HG02840 (cell line): ENCODE measurements at regions not wholly inside any gene's neighbourhood (a gene's known extent, or its start where the extent isn't known, plus 50 kb on each side); places are given as distances from the start of the nearest gene placed in this dataset.
"Not testable (repeated sequence)": the region's sequence is repeated elsewhere in the genome, so short reads cannot be mapped to it uniquely, and the experiment has no call there.

Experiments
- ATAC-seq: cut with Tn5 transposase; IDR thresholded peaks from one replicate; pipeline ENCODE4 v1.9.1; 2021; ENCODE audit warnings: mild to moderate bottlenecking, moderate library complexity, moderate number of reproducible peaks; ENCODE audit not compliant: unreplicated experiment, low FRiP score

GRCh38 chr12:127083008-127083949 is 1183.7 kb upstream of the TMEM132C start:
- peak; percentile 98 for ATAC-seq

- ATAC-seq = no peak
These were observed 1165.9 kb upstream of the TMEM132C start for GRCh38 chr12:127101076-127101475.

DNA sequence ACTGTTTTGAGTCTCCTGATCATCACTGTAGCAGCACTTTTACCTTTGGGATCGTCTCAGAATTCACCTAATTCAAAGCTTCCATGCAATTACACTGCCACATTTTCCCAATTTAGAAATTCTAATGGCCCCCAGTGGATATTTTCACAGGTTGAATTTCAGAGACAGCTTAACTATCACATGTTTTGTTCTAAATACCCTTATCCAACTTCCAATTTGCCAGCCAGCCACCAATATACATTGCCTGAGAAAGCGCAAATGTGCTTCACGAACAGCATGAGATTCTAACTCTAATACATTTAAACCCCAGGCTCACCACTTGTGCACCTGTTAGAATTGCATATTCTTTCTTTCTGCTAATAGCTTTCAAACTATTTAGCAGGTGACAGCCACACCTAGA is 1160.9 kb upstream of the TMEM132C start:
- no peak for ATAC-seq

GRCh38 chr12:127106697-127107096 is 1160.3 kb upstream of the TMEM132C start:
- ATAC-seq = no peak

DNA sequence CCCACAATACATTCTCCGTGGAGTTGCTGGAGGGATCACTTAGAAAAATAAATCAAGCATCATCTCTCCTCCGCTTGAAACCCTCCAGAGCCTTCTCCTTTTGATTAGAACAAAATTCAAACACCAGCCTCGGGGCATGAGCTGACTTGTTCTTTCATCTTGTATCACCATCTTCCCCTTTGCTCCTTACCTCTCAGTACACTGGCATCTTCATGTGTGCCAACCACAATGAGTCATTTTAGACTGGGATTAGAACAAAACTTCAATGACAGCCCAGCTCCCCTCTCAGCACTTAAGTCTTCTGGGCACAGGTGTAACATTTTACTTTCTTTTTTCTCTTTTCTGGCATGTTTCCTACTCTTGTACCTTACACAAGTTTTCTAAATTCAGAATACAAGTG is 1159.2 kb upstream of the TMEM132C start:
- no peak for ATAC-seq

DNA sequence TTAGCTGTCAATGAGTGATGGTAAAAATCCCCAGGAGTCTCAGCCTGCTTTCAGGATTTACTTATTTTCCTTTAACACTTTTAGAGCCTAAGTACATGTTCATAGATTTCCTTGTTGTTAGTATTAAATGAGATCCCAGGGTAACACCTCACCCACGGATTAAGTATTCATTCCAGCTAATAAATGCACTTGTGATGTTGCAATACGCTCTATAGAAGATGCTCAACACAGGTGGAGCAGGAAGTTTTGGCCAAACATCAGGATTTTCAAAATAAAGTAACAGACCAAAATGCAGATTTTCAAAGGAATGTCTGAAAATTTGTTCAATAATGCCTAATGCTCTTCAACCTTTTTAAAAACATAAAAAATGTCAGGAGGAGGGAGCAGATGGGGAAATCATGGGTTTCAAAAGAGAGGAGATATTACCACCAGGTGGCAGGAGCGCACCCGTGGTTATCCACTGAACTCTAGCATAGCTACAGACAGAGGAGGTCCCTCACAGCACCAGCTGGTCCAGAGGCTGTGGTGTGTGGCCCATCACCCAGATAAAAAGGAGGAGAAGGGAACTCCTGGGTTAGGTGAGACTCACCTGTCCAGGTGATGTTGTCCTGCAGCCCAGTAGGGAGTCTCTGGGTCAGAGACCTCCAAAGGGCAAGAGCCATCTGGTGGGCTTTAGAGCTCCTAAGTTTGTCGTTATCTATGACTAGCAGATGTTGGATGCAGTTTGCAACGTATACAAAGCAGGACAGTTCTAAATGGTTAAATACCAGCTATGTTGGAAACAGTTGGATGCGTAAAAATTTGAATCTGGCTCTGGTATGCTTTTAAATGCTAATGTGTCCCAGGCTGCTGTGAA is 1158.4 kb upstream of the TMEM132C start:
- no peak for ATAC-seq

DNA sequence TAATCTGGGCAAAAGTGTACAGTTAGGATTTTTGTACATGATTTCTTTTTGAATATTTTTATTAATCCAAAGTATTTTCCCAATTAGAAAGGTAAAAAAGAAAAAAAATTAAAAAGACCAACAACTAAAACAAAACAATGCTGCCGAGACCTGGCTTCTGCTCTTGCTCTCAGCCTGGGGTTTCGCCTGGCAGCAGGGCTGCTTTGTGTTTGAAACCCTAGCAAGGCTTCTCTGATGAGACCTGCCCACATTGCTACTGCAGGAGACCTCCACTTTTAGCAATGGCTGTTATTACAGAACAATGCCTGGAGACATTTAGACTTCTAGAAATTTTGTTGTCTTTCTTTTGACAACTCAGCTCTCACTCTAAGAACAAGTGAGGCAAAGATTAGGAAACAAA is 1153.0 kb upstream of the TMEM132C start:
- no peak for ATAC-seq

DNA sequence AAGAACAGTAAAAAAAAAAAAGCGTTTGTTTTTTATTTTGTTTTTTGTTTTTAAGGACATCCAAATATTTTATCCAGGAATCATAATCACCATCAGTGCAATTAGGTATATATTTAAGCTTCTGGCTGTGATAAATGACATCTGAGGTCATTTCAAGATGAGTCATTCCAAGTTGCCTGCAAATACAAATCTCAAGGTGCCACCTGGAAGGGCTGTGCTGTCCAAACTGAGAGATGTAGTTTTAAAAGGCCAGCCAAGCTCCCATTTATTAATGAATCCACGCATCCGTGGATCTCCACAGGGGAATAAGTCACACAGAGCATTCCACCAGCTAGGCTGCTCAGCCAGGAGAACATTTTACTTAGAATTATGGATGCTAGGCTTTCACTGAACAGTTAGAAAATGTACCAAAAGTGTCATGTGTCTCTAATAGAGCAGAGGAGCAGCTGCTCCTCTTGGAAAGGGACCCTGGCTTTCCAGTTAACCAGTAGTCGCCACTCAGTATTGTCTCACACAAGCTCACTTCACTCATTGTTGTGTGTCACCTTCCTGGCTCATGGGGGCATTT is 1151.4 kb upstream of the TMEM132C start:
- no peak for ATAC-seq

- no peak for ATAC-seq
These were observed 1148.7 kb upstream of the TMEM132C start for GRCh38 chr12:127118251-127118650.

DNA sequence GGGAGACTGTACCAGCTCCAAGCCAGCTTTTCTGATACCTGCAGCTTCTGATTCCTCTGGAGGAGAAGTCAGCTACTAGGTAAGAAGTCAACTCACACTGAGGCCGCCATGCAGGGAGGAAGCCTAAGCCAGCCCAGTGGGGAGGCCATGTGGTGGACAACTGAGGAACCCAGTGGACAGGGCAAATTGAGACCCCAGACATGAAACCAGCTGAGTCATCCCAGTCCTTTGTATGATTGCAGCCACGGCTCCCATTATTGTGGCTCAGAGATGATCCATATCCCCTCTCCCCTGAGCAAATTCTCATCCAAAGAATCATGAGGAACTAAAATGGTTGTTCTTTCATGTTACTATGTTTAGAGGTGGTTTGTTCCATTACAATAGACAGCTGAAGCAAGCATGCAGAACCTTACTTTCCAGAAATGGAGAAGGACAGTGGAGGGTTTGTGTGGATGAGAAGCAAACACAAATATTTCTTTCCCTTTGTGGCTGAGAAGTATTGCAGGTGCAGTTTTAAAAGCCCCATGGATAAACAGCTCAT is 1147.3 kb upstream of the TMEM132C start:
- ATAC-seq = no peak

GRCh38 chr12:127120851-127121250 is 1146.1 kb upstream of the TMEM132C start:
- no peak for ATAC-seq

DNA sequence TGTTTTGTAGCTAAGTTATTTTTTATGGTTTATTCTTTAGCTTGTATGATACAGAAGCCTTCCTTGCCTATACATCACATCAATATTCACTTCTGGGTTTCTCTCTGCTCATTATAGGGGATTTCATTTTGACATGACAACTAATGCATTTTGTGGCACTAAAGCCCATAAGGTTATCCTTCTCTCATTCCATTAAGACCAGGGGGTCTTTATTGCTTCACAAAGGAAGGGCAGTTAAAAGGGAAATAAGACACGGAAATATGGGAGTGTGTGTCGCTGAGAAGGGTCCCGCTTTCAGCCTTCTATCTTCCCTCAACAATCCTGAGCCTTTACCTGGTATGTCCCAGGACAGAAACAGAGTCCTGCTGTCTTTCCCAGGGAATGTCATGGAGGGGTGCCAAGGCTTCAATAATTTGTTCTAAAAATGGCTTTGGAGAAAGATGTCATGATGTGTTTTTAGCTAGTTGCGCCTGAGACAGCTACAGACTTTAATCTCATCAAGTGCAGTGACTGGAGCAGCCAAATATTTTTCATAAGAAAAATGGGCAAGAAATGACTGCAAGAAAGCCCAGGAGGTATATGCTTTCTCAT is 1145.4 kb upstream of the TMEM132C start:
- no peak for ATAC-seq

DNA sequence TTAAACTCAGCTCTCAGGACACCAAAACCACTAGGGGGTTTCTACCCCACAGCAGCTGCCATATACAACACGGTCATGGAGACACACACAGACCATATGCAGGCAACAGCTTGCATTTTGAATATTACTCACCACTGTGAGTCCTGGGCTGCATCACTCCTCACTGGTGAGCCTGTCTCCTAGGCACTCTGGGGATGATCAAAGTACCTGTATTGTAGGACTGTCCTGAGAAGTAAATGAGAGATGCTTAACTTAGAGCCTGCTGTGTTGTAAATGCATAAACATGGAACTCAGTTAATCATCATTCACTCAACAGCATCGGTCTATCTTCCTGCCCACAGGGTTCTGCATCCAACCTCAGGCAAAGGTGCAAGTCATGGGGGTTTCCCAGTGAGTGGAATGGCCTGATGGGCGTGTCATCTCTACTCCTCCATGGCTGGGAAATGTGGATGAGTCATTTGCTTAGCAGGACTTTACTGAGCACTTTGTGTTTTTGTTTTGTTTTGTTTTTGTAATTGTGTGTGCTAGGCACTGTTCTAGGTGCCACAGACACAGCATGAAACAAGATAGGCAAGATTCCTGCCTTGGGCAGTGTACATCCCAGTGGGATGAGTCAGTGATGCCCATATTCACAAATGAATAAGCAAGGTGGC is 1141.2 kb upstream of the TMEM132C start:
- ATAC-seq = peak; percentile 90

DNA sequence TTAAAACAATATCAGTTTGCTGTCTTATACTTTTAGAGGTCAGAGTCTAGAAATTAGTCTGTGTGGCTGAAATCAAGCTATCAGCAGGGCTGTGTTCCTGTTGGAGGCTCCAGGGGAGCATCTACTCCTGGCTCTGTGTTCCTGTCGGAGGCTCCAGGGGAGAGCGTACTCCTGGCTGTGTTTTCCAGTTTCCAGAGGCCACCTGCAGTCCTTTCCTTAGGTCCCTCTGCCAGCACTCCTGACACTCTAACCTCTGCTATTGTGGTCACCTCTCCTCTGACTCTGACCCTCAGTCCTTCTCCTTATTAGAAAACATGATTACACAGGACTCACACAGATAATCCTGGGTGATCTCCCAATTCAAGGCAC is 1140.7 kb upstream of the TMEM132C start:
- no peak for ATAC-seq

DNA sequence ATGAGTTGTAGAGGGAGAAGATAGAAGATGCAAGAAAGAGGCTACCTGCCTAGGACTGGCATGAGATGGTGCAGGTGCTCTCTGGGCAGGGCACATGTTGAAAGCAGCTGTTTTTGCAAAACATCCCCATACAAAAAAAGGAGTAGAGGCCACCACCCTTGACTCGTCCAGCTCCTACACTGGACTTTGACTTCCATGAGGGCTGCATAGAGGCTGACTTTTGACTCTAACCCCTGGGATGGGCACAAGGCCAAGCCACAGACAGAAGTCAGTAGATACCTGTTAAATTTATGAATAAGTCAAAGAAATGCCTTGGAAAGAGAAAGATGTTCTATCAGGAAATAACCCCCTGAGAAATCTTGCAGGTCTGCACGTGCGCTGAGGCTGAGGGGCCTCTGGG is 1139.1 kb upstream of the TMEM132C start:
- no peak for ATAC-seq

DNA sequence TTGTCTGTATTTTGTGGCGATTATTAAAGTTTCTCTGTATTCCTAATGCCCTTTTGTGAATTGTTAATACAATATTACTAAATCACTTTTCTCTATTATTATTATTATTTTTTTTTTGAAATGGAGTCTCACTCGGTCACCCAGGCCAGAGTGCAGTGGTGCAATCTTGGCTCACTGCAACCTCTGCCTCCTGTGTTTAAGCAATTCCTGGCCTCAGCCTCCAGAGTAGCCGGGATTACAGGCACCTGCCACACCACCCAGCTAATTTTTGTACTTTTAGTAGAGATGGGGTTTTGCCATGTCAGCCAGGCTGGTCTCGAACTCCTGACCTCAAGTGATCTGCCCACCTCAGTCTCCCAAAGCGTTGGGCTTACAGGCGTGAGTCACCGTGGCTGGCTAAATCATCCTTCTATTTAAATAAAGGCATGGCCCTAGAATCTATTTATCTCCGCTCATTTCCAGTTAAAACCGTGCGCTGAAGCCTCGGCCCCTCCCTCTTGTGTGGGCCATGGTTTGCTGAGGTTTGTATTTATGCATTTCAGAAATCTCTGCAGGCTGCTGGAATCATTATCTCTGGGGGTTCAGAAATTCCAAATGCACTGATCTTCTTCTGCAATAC is 1136.4 kb upstream of the TMEM132C start:
- ATAC-seq = no peak

DNA sequence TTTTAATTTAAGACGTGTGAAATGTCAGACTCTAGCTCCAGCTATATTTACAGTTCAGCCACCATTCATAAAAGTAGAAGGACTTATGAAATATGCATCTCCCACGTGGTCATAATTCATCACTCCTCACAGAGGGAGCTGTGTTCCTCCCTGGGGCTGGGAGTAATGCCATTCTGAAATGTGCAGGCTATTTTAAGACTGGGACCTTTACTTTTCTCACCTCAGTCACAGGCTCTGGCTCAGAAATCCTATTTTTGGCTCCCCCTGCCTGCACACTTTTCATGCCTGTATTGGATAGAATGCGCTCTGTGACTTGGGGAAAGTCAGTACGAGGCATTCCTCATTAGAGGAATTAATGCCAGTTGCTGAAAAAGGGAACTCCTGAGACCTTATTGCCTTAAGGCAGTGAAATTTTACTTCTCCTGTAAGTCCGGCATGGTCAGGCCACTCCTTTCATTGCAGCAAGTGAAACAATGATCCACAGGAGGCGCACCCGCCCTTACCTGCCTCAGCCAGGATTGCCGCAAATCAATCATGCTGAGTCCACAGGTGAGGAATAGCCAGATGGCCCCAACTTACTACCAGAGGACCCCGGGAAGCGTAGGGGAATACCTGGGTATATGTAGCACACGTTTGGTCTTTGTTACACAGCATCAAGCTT is 1133.2 kb upstream of the TMEM132C start:
- ATAC-seq = no peak

DNA sequence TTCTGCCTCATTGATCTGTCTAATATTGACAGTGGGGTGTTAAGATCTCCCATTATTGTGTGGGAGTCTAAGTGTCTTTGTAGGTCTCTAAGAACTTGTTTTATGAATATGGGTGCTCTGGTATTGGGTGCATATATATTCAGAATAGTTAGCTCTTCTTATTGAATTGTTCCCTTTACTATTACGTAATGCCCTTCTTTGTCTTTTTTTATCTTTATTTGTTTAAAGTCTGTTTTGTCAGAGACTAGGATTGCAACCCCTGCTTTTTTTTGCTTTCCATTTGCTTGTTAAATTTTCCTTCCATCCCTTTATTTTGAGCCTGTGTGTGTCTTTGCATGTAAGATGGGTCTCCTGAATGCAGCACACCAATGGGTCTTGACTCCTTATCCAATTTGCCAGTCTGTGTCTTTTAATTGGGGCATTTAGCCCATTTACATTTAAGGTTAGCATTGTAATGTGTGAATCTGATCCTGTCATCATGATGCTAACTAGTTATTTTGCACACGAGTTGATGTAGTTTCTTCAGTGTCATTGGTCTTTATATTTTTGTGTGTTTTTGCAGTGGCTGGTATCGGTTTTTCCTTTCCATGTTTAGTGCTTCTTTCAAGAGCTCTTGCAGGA is 1126.0 kb upstream of the TMEM132C start:
- not testable (repeated sequence) for ATAC-seq

DNA sequence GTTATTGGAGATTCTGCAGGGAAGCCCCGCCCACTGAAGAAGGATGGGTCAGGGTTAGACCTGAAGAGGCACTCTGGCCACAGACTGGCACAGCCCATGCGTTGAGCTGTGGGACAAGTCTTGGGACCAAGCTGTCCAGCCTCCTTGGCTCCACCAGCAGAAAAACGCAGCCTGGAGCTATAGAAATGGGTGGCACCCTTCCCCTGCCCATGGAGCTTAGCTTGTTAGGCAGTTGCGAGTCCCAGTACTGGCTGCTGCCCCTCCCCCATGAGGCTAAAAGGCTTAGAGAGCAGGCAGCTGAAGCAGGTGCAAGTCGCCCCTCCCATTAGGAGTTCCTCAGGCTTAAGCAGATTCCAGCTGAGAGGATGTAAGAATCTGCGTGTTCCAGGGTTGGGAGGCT is 1124.0 kb upstream of the TMEM132C start:
- ATAC-seq = no peak
